ENCODE measurements at regions not wholly inside any gene's neighbourhood (a gene's known extent, or its start where the extent isn't known, plus 50 kb on each side); places are given as distances from the start of the nearest gene placed in this dataset.
A peak's percentile ranks its signal among the peaks of the same experiment; 100 is the strongest.

DNA sequence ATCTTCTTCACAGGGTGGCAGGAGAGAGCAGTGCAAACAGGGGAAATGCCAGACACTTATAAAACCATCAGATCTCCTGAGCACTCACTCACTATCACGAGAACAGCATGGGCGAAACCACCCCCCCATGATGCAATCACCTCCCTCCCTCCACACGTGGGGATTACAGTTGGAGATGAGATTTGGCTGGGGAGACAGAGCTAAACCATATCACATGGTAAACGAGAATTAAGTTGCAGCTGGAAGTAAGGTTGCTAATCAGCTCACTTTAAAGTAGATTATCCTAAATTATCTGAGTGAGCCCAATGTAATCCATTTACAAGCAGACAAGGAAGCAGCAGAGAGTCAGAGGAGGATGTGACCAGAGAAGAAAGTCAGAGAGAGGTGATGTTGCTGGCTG is 102.2 kb upstream of the IPO5 start (continued):
- TF ChIP-seq, protein P1, sequence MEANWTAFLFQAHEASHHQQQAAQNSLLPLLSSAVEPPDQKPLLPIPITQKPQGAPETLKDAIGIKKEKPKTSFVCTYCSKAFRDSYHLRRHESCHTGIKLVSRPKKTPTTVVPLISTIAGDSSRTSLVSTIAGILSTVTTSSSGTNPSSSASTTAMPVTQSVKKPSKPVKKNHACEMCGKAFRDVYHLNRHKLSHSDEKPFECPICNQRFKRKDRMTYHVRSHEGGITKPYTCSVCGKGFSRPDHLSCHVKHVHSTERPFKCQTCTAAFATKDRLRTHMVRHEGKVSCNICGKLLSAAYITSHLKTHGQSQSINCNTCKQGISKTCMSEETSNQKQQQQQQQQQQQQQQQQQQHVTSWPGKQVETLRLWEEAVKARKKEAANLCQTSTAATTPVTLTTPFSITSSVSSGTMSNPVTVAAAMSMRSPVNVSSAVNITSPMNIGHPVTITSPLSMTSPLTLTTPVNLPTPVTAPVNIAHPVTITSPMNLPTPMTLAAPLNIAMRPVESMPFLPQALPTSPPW (CRISPR knock-in tag; IDR thresholded peaks at IDR 0.05) = peak; percentile 32; the same call in 1 of the 2 replicates
- no peak for TF ChIP-seq ZNF217 (CRISPR knock-in tag; IDR thresholded peaks at IDR 0.05)
- TF ChIP-seq ZNF76 (CRISPR knock-in tag; IDR thresholded peaks at IDR 0.05; ENCODE audit: borderline replicate concordance) = no peak
- TF ChIP-seq, protein P2, sequence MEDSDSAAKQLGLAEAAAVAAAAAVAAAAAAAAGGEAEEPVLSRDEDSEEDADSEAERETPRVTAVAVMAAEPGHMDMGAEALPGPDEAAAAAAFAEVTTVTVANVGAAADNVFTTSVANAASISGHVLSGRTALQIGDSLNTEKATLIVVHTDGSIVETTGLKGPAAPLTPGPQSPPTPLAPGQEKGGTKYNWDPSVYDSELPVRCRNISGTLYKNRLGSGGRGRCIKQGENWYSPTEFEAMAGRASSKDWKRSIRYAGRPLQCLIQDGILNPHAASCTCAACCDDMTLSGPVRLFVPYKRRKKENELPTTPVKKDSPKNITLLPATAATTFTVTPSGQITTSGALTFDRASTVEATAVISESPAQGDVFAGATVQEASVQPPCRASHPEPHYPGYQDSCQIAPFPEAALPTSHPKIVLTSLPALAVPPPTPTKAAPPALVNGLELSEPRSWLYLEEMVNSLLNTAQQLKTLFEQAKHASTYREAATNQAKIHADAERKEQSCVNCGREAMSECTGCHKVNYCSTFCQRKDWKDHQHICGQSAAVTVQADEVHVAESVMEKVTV (CRISPR knock-in tag; IDR thresholded peaks at IDR 0.05) = no peak
- no peak for TF ChIP-seq AFF1 (IDR thresholded peaks at IDR 0.05; ENCODE audit: low read depth in 1 of 2, partially characterized antibody in 2 of 2)
- TF ChIP-seq FOXA1 (IDR thresholded peaks at IDR 0.05; ENCODE audit: borderline replicate concordance) = no peak
- TF ChIP-seq, protein P3, sequence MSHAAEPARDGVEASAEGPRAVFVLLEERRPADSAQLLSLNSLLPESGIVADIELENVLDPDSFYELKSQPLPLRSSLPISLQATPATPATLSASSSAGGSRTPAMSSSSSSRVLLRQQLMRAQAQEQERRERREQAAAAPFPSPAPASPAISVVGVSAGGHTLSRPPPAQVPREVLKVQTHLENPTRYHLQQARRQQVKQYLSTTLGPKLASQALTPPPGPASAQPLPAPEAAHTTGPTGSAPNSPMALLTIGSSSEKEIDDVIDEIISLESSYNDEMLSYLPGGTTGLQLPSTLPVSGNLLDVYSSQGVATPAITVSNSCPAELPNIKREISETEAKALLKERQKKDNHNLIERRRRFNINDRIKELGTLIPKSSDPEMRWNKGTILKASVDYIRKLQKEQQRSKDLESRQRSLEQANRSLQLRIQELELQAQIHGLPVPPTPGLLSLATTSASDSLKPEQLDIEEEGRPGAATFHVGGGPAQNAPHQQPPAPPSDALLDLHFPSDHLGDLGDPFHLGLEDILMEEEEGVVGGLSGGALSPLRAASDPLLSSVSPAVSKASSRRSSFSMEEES (CRISPR knock-in tag; IDR thresholded peaks at IDR 0.05) = no peak
- TF ChIP-seq, protein P4, sequence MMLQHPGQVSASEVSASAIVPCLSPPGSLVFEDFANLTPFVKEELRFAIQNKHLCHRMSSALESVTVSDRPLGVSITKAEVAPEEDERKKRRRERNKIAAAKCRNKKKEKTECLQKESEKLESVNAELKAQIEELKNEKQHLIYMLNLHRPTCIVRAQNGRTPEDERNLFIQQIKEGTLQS (IDR thresholded peaks at IDR 0.05) = peak; percentile 74
- TF ChIP-seq, protein P4 (CRISPR knock-in tag; conservative IDR thresholded peaks at IDR 0.05) = no peak
- TF ChIP-seq MAZ (CRISPR knock-in tag; conservative IDR thresholded peaks at IDR 0.05 in 1 of 2, IDR thresholded peaks at IDR 0.05 in 1 of 2) = no peak
- no peak for TF ChIP-seq ERF (CRISPR knock-in tag; IDR thresholded peaks at IDR 0.05)
- TF ChIP-seq, protein P5, sequence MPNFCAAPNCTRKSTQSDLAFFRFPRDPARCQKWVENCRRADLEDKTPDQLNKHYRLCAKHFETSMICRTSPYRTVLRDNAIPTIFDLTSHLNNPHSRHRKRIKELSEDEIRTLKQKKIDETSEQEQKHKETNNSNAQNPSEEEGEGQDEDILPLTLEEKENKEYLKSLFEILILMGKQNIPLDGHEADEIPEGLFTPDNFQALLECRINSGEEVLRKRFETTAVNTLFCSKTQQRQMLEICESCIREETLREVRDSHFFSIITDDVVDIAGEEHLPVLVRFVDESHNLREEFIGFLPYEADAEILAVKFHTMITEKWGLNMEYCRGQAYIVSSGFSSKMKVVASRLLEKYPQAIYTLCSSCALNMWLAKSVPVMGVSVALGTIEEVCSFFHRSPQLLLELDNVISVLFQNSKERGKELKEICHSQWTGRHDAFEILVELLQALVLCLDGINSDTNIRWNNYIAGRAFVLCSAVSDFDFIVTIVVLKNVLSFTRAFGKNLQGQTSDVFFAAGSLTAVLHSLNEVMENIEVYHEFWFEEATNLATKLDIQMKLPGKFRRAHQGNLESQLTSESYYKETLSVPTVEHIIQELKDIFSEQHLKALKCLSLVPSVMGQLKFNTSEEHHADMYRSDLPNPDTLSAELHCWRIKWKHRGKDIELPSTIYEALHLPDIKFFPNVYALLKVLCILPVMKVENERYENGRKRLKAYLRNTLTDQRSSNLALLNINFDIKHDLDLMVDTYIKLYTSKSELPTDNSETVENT (CRISPR knock-in tag; IDR thresholded peaks at IDR 0.05) = no peak
- TF ChIP-seq CEBPG (CRISPR knock-in tag; IDR thresholded peaks at IDR 0.05) = no peak
- TF ChIP-seq CEBPG (tag; conservative IDR thresholded peaks at IDR 0.05 in 1 of 2, IDR thresholded peaks at IDR 0.05 in 1 of 2) = peak; percentile 57 to 60
- TF ChIP-seq ZNF23 (CRISPR knock-in tag; IDR thresholded peaks at IDR 0.05) = no peak
- TF ChIP-seq ATF7 (IDR thresholded peaks at IDR 0.05) = peak; percentile 45; the same call in 1 of the 2 replicates

Measured in K562 (cell line).